C1 segment of cervical spinal cord (tissue), 14 donors: ENCODE measurements at regions not wholly inside any gene's neighbourhood (a gene's known extent, or its start where the extent isn't known, plus 50 kb on each side); places are given as distances from the start of the nearest gene placed in this dataset.
"Not testable (repeated sequence)": the region's sequence is repeated elsewhere in the genome, so short reads cannot be mapped to it uniquely, and the experiment has no call there.

ENCODE experiments used
- DNase-seq, 14 donors: peaks; one replicate each; lab custom pipeline; 2025; lab: John Stamatoyannopoulos, UW

GRCh38 chr1:101123904-101124303 lies 98.3 kb upstream of the DPH5 start:
- DNase-seq, result not testable (repeated sequence)

- no peak for DNase-seq
Measured at GRCh38 chr1:101122452-101123166, 97.0 kb upstream of the DPH5 start.

GRCh38 chr1:101121975-101122374 lies 96.4 kb upstream of the DPH5 start:
- DNase-seq, result no peak

- DNase-seq, result no peak
Measured at GRCh38 chr1:101121504-101121903, 95.9 kb upstream of the DPH5 start.

- no peak for DNase-seq
Measured at GRCh38 chr1:101120868-101121267, 95.3 kb upstream of the DPH5 start.

- DNase-seq, result no peak
Measured at GRCh38 chr1:101119289-101119688, 93.7 kb upstream of the DPH5 start.

- DNase-seq, result no peak
Measured at GRCh38 chr1:101116006-101116405, 90.4 kb upstream of the DPH5 start.

GRCh38 chr1:101115112-101115511 lies 89.5 kb upstream of the DPH5 start:
- DNase-seq, result no peak

GRCh38 chr1:101114128-101114527 lies 88.5 kb upstream of the DPH5 start:
- not testable (repeated sequence) for DNase-seq

- DNase-seq, result peak in 1 of 14 donors; percentile 2
Measured at GRCh38 chr1:101112051-101112780, 86.6 kb upstream of the DPH5 start.

- DNase-seq, result no peak
Measured at GRCh38 chr1:101111461-101111860, 85.9 kb upstream of the DPH5 start.

GRCh38 chr1:101109791-101110190 lies 84.2 kb upstream of the DPH5 start:
- no peak for DNase-seq

- DNase-seq, result no peak
Measured at GRCh38 chr1:101108111-101108500, 82.5 kb upstream of the DPH5 start.

- DNase-seq, result no peak
Measured at GRCh38 chr1:101107496-101108110, 82.0 kb upstream of the DPH5 start.

- DNase-seq, result peak in 1 of 14 donors; percentile 5
Measured at GRCh38 chr1:101105877-101106276, 80.3 kb upstream of the DPH5 start.

- DNase-seq, result no peak
Measured at GRCh38 chr1:101102426-101103156, 77.0 kb upstream of the DPH5 start.

- DNase-seq, result no peak
Measured at GRCh38 chr1:101101360-101101759, 75.8 kb upstream of the DPH5 start.

GRCh38 chr1:101100674-101101073 lies 75.1 kb upstream of the DPH5 start:
- no peak for DNase-seq

- no peak for DNase-seq
Measured at GRCh38 chr1:101098907-101099306, 73.3 kb upstream of the DPH5 start.

GRCh38 chr1:101098327-101098726 lies 72.7 kb upstream of the DPH5 start:
- DNase-seq, result no peak

GRCh38 chr1:101089613-101090338 lies 64.2 kb upstream of the DPH5 start:
- DNase-seq, result no peak
